ENCODE measurements at regions not wholly inside any gene's neighbourhood (a gene's known extent, or its start where the extent isn't known, plus 50 kb on each side); places are given as distances from the start of the nearest gene placed in this dataset.

- Mint-ChIP-seq H3K9me3 (peaks cover 9 to 20% of the 10 kb centered on the region in 2 donors), H3K27ac (peak overlapping the region in 1 of 2 donors; percentile 6), H3K36me3 (peaks cover 11% of the 10 kb centered on the region in 2 donors)
- peak; percentile 54 to 81 for ATAC-seq
- no peak for DNase-seq (ENCODE audit: low spot score in 2 of 2)
These were observed 105.5 kb upstream of the CPLX2 start for GRCh38 chr5:175765858-175766257.

- Mint-ChIP-seq H3K9me3 (peaks cover 9 to 20% of the 10 kb centered on the region in 2 donors), H3K36me3 (peaks cover 11% of the 10 kb centered on the region in 2 donors), H3K27ac (no peak overlapping the region)
- no peak for ATAC-seq
- no peak for DNase-seq (ENCODE audit: low spot score in 2 of 2)
These were observed 104.4 kb upstream of the CPLX2 start for GRCh38 chr5:175766963-175767362.

GRCh38 chr5:175772747-175773533 lies 98.4 kb upstream of the CPLX2 start:
- peaks cover 4 to 5% of the 10 kb centered on the region in 2 donors for H3K9me3 Mint-ChIP-seq
- no peak for DNase-seq (ENCODE audit: low spot score in 2 of 2)
- no peak overlapping the region for H3K27ac Mint-ChIP-seq
- H3K36me3 Mint-ChIP-seq = peaks cover 3 to 4% of the 10 kb centered on the region in 2 donors
- ATAC-seq = no peak

GRCh38 chr5:175773534-175774070 lies 97.8 kb upstream of the CPLX2 start:
- DNase-seq (ENCODE audit: low spot score in 2 of 2) (no peak), ATAC-seq (no peak)
- Mint-ChIP-seq H3K27ac (no peak overlapping the region), H3K36me3 (no peaks in the 10 kb centered on the region), H3K9me3 (no peaks in the 10 kb centered on the region)

GRCh38 chr5:175775416-175775815 lies 96.0 kb upstream of the CPLX2 start:
- Mint-ChIP-seq H3K27ac (no peak overlapping the region), H3K9me3 (no peaks in the 10 kb centered on the region), H3K36me3 (no peaks in the 10 kb centered on the region)
- ATAC-seq (no peak), DNase-seq (ENCODE audit: low spot score in 2 of 2) (no peak)

GRCh38 chr5:175778951-175779503 lies 92.4 kb upstream of the CPLX2 start:
- Mint-ChIP-seq H3K27ac (no peak overlapping the region), H3K36me3 (no peaks in the 10 kb centered on the region), H3K9me3 (no peaks in the 10 kb centered on the region)
- DNase-seq (ENCODE audit: low spot score in 2 of 2) (no peak), ATAC-seq (no peak)

- ATAC-seq (no peak), DNase-seq (ENCODE audit: low spot score in 2 of 2) (no peak)
- peaks cover 0 to 3% of the 10 kb centered on the region in 2 donors for H3K9me3 Mint-ChIP-seq
- H3K27ac Mint-ChIP-seq = no peak overlapping the region
- H3K36me3 Mint-ChIP-seq = no peaks in the 10 kb centered on the region
These were observed 87.6 kb upstream of the CPLX2 start for GRCh38 chr5:175783739-175784138.

GRCh38 chr5:175784230-175784629 lies 87.1 kb upstream of the CPLX2 start:
- H3K27ac Mint-ChIP-seq = no peak overlapping the region
- H3K9me3 Mint-ChIP-seq = peaks cover 0 to 3% of the 10 kb centered on the region in 2 donors
- DNase-seq (ENCODE audit: low spot score in 2 of 2) (no peak), ATAC-seq (no peak)
- no peaks in the 10 kb centered on the region for H3K36me3 Mint-ChIP-seq

GRCh38 chr5:175785681-175786080 lies 85.7 kb upstream of the CPLX2 start:
- DNase-seq (ENCODE audit: low spot score in 2 of 2) (no peak), ATAC-seq (no peak)
- H3K27ac Mint-ChIP-seq = no peak overlapping the region
- no peaks in the 10 kb centered on the region for H3K36me3 Mint-ChIP-seq
- peaks cover 0 to 3% of the 10 kb centered on the region in 2 donors for H3K9me3 Mint-ChIP-seq

- H3K27ac Mint-ChIP-seq = no peak overlapping the region
- ATAC-seq (no peak), DNase-seq (ENCODE audit: low spot score in 2 of 2) (no peak)
- H3K36me3 Mint-ChIP-seq = peaks cover 0 to 5% of the 10 kb centered on the region in 2 donors
- H3K9me3 Mint-ChIP-seq = peaks cover 0 to 6% of the 10 kb centered on the region in 2 donors
These were observed 83.1 kb upstream of the CPLX2 start for GRCh38 chr5:175788155-175788787.

- H3K36me3 Mint-ChIP-seq = peaks cover 0 to 5% of the 10 kb centered on the region in 2 donors
These were observed 81.7 kb upstream of the CPLX2 start for GRCh38 chr5:175789670-175790069.

GRCh38 chr5:175790796-175791195 lies 80.6 kb upstream of the CPLX2 start:
- DNase-seq (ENCODE audit: low spot score in 2 of 2) (no peak), ATAC-seq (no peak)
- H3K9me3 Mint-ChIP-seq = peaks cover 0 to 6% of the 10 kb centered on the region in 2 donors
- peaks cover 0 to 7% of the 10 kb centered on the region in 2 donors for H3K36me3 Mint-ChIP-seq
- H3K27ac Mint-ChIP-seq = no peak overlapping the region

More at GRCh38 chr5:175789670-175790069, 81.7 kb upstream of the CPLX2 start:
- no peak for DNase-seq (ENCODE audit: low spot score in 2 of 2)
- no peak overlapping the region for H3K27ac Mint-ChIP-seq
- ATAC-seq = no peak
- H3K9me3 Mint-ChIP-seq = peaks cover 0 to 6% of the 10 kb centered on the region in 2 donors

GRCh38 chr5:175795959-175796358 lies 75.4 kb upstream of the CPLX2 start:
- ATAC-seq (no peak), DNase-seq (ENCODE audit: low spot score in 2 of 2) (no peak)
- Mint-ChIP-seq H3K27ac (no peak overlapping the region), H3K9me3 (peaks cover 0 to 2% of the 10 kb centered on the region in 2 donors), H3K36me3 (peaks cover 0 to 18% of the 10 kb centered on the region in 2 donors)

- H3K36me3 Mint-ChIP-seq = peaks cover 0 to 19% of the 10 kb centered on the region in 2 donors
- peak; percentile 90 to 100 for ATAC-seq
- no peak overlapping the region for H3K27ac Mint-ChIP-seq
- peak in 1 of 2 donors; percentile 90 for DNase-seq (ENCODE audit: low spot score in 2 of 2)
- no peaks in the 10 kb centered on the region for H3K9me3 Mint-ChIP-seq
These were observed 74.6 kb upstream of the CPLX2 start for GRCh38 chr5:175796536-175797499.

- no peak for ATAC-seq
- no peak for DNase-seq (ENCODE audit: low spot score in 2 of 2)
- Mint-ChIP-seq H3K27ac (no peak overlapping the region), H3K36me3 (peaks cover 0 to 19% of the 10 kb centered on the region in 2 donors), H3K9me3 (no peaks in the 10 kb centered on the region)
These were observed 73.8 kb upstream of the CPLX2 start for GRCh38 chr5:175797521-175798038.

GRCh38 chr5:175798626-175799025 lies 72.8 kb upstream of the CPLX2 start:
- peaks cover 0 to 19% of the 10 kb centered on the region in 2 donors for H3K36me3 Mint-ChIP-seq
- H3K9me3 Mint-ChIP-seq = no peaks in the 10 kb centered on the region
- H3K27ac Mint-ChIP-seq = no peak overlapping the region
- no peak for ATAC-seq
- DNase-seq (ENCODE audit: low spot score in 2 of 2) = no peak

All from activated naive CD4-positive, alpha-beta T cell treated with anti-CD3 and anti-CD28 coated beads, Interleukin-2, amount 50 U/mL, for 72 hours (primary cell).